ENCODE measurements at regions not wholly inside any gene's neighbourhood (a gene's known extent, or its start where the extent isn't known, plus 50 kb on each side); places are given as distances from the start of the nearest gene placed in this dataset.

DNA sequence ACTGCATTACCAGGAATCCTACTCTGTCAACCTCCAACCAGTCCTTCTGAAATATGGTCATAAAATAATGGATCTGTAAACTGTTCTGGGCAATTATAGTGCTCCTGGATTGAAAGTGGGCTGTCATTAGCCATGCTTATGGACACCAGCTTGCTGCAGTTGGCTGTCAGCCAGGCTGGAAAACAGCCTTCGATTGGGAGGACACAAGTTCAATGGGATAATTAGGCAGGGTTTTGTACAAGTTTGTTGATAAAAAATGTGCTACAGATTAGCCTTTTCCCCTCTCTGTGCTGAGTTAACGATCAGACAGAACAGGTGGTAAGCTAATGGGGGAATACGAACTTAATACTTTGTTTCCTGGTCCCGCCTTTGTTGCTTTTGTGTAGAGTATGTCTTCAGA, 413.9 kb downstream of the DUSP10 start:
- Histone ChIP-seq H3K27me3 (ENCODE audit: low read depth) (no peaks in the 10 kb centered on the region), H3K27ac (replicated peaks) (no peak overlapping the region), H3K9me3 (replicated peaks) (peaks cover 30% of the 10 kb centered on the region), H3K4me1 (no peaks in the 10 kb centered on the region), H3K4me3 (no peak overlapping the region), H3K36me3 (no peaks in the 10 kb centered on the region)
- no peak for DNase-seq
- intact Hi-C loops (cut with micrococcal nuclease), result no loop called here
- TF ChIP-seq, protein P1, sequence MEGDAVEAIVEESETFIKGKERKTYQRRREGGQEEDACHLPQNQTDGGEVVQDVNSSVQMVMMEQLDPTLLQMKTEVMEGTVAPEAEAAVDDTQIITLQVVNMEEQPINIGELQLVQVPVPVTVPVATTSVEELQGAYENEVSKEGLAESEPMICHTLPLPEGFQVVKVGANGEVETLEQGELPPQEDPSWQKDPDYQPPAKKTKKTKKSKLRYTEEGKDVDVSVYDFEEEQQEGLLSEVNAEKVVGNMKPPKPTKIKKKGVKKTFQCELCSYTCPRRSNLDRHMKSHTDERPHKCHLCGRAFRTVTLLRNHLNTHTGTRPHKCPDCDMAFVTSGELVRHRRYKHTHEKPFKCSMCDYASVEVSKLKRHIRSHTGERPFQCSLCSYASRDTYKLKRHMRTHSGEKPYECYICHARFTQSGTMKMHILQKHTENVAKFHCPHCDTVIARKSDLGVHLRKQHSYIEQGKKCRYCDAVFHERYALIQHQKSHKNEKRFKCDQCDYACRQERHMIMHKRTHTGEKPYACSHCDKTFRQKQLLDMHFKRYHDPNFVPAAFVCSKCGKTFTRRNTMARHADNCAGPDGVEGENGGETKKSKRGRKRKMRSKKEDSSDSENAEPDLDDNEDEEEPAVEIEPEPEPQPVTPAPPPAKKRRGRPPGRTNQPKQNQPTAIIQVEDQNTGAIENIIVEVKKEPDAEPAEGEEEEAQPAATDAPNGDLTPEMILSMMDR (IDR thresholded peaks at IDR 0.05; ENCODE audit: borderline replicate concordance), result no peak

DNA sequence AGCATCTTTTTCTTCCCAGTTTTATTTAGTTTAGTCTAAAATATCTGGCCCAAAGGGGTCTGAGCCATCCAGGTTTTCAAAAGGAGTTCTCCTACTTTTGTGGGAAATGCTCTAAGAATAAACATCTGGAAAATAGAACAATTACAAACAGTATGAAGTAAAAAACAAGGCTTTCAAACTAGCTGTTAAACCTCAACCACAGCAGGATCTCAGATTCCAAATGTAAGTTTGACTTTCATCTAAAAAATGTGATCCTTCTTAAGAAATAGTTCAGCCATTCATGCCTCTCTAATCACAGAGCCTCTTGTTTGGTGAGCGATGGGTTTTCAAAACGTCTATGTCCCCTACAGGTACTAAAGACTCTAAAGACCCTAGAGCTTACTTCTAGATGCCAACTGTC, 413.5 kb downstream of the DUSP10 start:
- H3K9me3 ChIP-seq (replicated peaks), result peaks cover 32% of the 10 kb centered on the region
- H3K27ac ChIP-seq (replicated peaks), result no peak overlapping the region
- DNase-seq, result no peak
- peaks cover 2% of the 10 kb centered on the region for H3K4me1 ChIP-seq
- intact Hi-C loops (cut with micrococcal nuclease), result no loop called here
- no peaks in the 10 kb centered on the region for H3K27me3 ChIP-seq (ENCODE audit: low read depth)
- no peaks in the 10 kb centered on the region for H3K36me3 ChIP-seq
- TF ChIP-seq, protein P1 (IDR thresholded peaks at IDR 0.05; ENCODE audit: borderline replicate concordance), result no peak
- H3K4me3 ChIP-seq, result no peak overlapping the region

DNA sequence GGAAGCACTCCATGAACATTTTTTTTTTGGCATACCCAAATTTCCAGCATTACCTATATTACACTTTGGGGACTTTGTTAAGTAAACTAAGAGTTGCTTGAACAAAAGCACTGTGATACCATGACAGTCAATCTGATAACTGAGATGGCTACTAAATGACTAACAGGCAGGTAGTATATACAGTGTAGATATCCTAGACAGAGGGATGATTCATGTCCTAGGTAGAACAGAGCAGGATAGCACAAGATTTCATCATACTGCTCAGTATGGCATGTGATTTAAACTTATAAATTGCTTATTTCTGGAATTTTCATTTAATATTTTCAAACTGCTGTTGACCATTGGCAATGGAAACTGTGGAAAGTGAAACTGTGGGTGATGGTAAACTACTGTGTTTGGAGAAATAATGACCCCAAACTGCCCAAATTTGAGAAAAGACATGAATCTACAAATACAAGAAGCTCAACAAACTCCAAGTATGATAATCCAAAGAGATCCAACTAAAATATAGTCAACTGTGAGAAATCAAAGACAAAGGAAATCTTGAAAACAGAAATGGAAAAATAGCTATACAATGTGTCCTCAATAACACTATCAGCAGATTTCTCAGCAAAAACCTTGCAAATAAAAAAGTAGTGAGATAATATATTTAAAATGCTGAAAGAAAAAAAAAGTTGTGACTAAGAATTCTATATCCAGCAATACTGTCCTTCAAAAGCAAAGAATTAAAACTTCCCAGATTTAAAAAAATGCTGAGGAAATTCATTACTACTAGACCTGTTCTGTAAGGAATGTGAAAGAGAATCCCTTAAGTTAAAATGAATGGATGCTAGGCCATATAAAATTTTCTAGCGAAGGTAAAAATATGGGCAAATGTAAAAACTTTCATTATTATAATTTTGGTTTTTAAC, 410.4 kb downstream of the DUSP10 start:
- Histone ChIP-seq H3K9me3 (replicated peaks) (peaks cover 32% of the 10 kb centered on the region), H3K27me3 (ENCODE audit: low read depth) (no peaks in the 10 kb centered on the region), H3K4me1 (peaks cover 34% of the 10 kb centered on the region), H3K27ac (replicated peaks) (no peak overlapping the region), H3K36me3 (no peaks in the 10 kb centered on the region), H3K4me3 (no peak overlapping the region)
- TF ChIP-seq, protein P1 (IDR thresholded peaks at IDR 0.05; ENCODE audit: borderline replicate concordance), result no peak
- intact Hi-C loops (cut with micrococcal nuclease), result no loop called here
- DNase-seq, result no peak

DNA sequence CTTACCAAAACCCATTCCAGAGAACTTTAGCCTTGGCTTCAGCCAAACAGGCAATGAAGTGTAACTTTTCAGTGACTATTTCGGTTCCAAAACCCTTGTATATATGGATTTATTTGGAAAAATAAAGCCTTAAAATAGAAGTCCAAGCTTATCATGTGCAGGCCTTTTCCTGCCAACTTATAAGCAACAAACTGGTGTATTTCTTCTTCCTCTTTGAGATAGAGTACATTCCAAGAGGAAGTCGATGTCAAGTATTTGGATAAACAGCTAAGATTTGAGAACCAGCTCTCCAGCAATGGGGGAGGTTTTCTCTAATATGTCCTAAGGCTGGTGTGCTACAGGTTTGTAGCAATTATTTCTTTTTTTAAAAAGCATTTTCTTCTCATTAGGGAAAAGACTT, 407.8 kb downstream of the DUSP10 start:
- H3K27ac ChIP-seq (replicated peaks), result peak overlapping the region; percentile 50

GRCh38 chr1:221335161-221336101, 406.5 kb downstream of the DUSP10 start:
- Histone ChIP-seq H3K9me3 (replicated peaks) (peaks cover 28% of the 10 kb centered on the region), H3K4me1 (peaks cover 38% of the 10 kb centered on the region), H3K4me3 (no peak overlapping the region), H3K36me3 (no peaks in the 10 kb centered on the region), H3K27ac (replicated peaks) (peak overlapping the region; percentile 59), H3K27me3 (ENCODE audit: low read depth) (no peaks in the 10 kb centered on the region)
- DNase-seq, result peak; percentile 18
- intact Hi-C loops (cut with micrococcal nuclease), result no loop called here
- TF ChIP-seq, protein P1 (IDR thresholded peaks at IDR 0.05; ENCODE audit: borderline replicate concordance), result no peak

More for the DNA sequence above, 407.8 kb downstream of the DUSP10 start:
- Histone ChIP-seq H3K9me3 (replicated peaks) (peaks cover 32% of the 10 kb centered on the region), H3K4me3 (no peak overlapping the region), H3K36me3 (no peaks in the 10 kb centered on the region), H3K27me3 (ENCODE audit: low read depth) (no peaks in the 10 kb centered on the region), H3K4me1 (peaks cover 38% of the 10 kb centered on the region)
- intact Hi-C loops (cut with micrococcal nuclease), result no loop called here
- no peak for DNase-seq
- TF ChIP-seq, protein P1 (IDR thresholded peaks at IDR 0.05; ENCODE audit: borderline replicate concordance), result no peak
